GM20000 (cell line): ENCODE measurements at regions not wholly inside any gene's neighbourhood (a gene's known extent, or its start where the extent isn't known, plus 50 kb on each side); places are given as distances from the start of the nearest gene placed in this dataset.

Experiments
- DNase-seq: peaks from one replicate; pipeline ENCODE4 v3.0.0; 2012; ENCODE audit warnings: low spot score
- TF ChIP-seq, protein P1 (sequence below): IDR thresholded peaks from 2 replicates; pipeline ENCODE4 v1.5.1; 2012; ENCODE audit warnings: mild to moderate bottlenecking, control low read depth; ENCODE audit errors: extremely low read depth, missing control alignments

DNA sequence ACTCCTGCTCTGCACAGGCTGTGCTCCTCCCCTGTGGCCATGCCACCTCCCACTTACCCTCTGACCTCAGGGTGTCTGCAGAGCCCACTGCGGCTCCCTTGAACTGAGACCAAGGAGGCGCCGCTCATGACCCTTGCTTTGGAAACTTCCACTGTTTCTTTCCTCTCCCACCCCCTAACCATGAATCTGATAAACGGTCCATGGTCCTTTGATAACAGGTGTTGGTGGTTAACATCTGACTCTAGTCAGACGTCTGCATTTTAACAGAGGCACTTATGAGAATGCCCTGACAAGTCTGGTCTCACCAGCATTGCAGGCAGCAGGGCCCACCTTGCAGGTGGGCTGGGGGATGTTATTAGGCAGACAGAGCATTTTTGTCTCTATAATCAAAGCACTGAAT is 113.6 kb upstream of the APCDD1 start:
- TF ChIP-seq, protein P1, sequence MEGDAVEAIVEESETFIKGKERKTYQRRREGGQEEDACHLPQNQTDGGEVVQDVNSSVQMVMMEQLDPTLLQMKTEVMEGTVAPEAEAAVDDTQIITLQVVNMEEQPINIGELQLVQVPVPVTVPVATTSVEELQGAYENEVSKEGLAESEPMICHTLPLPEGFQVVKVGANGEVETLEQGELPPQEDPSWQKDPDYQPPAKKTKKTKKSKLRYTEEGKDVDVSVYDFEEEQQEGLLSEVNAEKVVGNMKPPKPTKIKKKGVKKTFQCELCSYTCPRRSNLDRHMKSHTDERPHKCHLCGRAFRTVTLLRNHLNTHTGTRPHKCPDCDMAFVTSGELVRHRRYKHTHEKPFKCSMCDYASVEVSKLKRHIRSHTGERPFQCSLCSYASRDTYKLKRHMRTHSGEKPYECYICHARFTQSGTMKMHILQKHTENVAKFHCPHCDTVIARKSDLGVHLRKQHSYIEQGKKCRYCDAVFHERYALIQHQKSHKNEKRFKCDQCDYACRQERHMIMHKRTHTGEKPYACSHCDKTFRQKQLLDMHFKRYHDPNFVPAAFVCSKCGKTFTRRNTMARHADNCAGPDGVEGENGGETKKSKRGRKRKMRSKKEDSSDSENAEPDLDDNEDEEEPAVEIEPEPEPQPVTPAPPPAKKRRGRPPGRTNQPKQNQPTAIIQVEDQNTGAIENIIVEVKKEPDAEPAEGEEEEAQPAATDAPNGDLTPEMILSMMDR, result no peak
- no peak for DNase-seq

DNA sequence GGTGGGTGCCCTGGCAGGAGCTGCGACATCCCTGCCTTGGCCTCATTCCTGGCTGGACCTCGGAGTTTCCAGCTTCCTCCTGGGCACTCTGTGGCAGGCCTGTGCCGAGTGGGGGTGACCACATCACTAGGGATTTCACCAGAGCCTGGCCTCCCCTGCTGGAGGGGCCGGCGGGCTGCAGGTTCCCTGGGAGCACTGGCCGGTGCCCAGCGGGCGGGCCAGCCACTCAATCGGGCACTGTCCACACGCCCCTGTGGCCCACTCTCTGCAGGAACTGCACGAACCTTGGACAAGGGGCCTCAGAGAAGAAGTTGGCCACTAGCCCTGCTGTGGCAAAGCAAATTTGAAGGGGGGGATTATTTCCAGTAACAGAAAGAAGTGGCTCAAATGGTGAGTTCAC is 110.7 kb upstream of the APCDD1 start:
- TF ChIP-seq, protein P1, result no peak
- no peak for DNase-seq

DNA sequence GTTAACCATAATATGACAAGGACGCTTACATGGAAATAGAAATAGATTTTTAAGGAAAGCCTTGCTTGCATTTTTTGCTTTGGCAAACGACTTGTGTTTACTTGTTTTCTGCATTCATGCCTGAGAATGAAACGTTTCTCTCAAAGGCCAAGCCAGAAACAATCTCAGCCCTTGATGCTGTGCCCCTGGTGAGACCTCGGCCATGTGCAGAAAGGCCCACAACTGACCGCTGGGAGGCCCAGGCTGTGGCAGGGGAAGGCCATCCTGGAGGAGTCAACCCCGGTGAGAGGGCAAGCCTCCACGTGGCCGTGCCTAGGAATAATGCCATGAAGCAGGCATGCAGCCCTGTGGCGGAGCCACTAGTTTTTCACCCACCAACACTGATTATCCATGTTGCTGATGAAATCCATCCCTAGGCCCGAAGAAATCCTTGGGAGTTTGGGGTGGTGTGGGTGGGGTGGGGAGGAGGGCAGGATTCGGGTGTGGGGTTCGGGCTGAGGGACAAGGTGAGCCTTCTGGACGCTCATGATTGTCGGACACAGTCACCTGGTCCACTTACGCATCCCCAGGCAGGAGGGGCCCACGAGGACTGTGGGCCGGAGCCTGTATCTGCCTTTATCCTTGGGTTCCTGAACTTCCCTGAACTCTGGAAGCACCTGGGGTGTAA is 107.6 kb upstream of the APCDD1 start:
- TF ChIP-seq, protein P1, result no peak

DNA sequence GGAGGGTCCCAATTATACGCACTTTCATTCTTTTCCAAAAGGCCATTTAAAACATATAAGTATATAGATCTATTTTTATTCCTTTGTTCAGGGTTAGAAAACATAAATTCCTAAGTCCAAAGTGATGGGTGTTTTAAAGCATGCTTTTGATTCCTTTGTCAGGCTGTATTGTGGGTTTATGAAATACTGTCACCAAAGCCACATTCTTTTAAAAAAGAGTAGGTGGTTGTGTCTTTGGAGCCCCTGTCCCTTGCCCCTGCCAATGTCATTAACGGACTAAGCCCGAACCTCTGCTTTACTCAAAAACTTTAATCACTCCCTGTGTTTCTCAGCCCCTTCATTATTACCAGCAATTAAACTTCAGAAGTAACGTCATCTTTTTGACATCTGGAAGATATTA is 104.9 kb upstream of the APCDD1 start:
- no peak for DNase-seq
- TF ChIP-seq, protein P1, result no peak

More for the DNA sequence above, 107.6 kb upstream of the APCDD1 start:
- DNase-seq, result no peak

DNA sequence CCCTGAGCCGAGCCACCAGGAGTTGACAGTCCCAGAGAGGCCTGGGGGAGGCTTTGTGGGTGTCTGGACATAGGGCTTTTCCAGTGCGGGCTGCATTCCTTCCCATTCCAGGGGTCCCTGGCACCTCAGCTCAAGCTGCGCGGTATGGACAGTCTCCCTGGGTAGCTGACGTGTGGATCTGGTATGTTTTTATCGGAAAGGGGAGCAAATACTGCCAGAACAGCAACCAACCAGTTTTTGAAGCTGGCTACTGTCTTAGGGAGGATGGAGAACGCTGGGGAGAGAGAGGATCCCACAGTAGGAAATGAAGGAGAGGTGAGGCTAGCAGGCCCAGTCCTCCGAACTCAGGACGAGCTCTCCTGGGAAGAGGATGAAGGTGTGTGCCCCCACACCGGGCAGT is 103.8 kb upstream of the APCDD1 start:
- DNase-seq, result no peak

DNA sequence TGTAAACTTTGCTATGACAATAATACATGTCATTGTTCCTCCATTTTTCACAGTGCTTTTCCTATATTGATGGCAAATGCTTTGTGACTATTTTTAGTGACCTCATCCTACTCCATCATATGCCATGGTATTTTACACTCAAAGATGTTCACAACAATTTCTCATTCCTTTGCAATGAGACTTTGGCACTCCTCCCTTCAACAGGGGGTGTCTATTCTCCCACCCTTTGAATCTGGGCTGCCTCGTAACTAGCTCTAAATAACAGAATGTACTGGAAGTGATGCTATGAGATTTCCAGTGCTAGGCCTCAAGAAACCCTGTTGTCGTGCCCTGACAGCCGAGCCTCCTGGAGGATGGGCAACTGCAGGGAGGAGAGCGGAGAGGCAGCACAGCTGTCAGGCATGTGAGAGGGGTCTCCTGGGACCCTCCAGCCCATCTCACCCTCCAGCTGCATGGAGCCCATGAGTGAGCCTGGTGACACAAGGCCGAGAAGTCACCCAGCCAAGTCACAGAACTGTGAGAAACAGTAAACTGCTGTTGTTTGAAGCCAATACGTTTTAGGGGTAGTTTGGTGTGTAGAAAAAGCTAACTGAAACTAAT is 103.1 kb upstream of the APCDD1 start:
- no peak for DNase-seq
- TF ChIP-seq, protein P1, result no peak

More for the DNA sequence above, 103.8 kb upstream of the APCDD1 start:
- TF ChIP-seq, protein P1, result no peak

DNA sequence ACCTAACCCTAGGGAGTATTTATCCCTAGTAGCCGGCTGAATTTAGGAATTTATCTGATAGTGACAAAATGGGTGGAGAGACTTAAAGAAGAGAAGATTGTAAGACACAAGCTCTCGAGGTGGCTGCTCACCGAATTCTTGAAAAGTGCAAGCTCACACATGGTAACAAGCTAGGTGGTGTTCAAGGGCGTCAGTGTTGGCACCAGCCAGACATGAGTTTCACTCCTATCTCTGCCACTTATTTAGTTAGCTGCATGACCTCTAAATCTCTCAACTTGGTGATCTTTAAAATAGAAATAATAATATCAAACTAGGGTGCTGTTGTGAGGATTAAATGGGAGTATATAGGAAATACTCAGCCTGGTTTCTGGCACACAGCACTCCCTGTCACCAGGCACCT is 102.6 kb upstream of the APCDD1 start:
- TF ChIP-seq, protein P1, result no peak
- DNase-seq, result no peak
